Stimulated activated CD4-positive, alpha-beta T cell treated with anti-CD3 and anti-CD28 coated beads, Interleukin-2, amount 100 ng/mL, for 4 hours (primary cell): ENCODE measurements at regions not wholly inside any gene's neighbourhood (a gene's known extent, or its start where the extent isn't known, plus 50 kb on each side); places are given as distances from the start of the nearest gene placed in this dataset.

Experiments used
- DNase-seq: peaks from one replicate; pipeline ENCODE4 v3.0.0-alpha.2; 2020; ENCODE audit warnings: low read depth

GRCh38 chr10:111890046-111890445, 293.5 kb downstream of the GPAM start:
- no peak for DNase-seq

- no peak for DNase-seq
These were observed 267.6 kb downstream of the GPAM start for GRCh38 chr10:111916011-111916410.

- DNase-seq = no peak
These were observed 261.7 kb downstream of the GPAM start for GRCh38 chr10:111921821-111922220.

- DNase-seq = no peak
These were observed 260.5 kb downstream of the GPAM start for GRCh38 chr10:111923032-111923431.

GRCh38 chr10:111926286-111926685, 257.3 kb downstream of the GPAM start:
- DNase-seq = no peak

GRCh38 chr10:111933937-111934336, 249.6 kb downstream of the GPAM start:
- no peak for DNase-seq

GRCh38 chr10:111934931-111935330, 248.6 kb downstream of the GPAM start:
- no peak for DNase-seq

GRCh38 chr10:111936143-111936542, 247.4 kb downstream of the GPAM start:
- DNase-seq = no peak

- no peak for DNase-seq
These were observed 239.2 kb downstream of the GPAM start for GRCh38 chr10:111944331-111944730.

GRCh38 chr10:111953949-111954348, 229.6 kb downstream of the GPAM start:
- DNase-seq = no peak

- DNase-seq = no peak
These were observed 229.2 kb downstream of the GPAM start for GRCh38 chr10:111954386-111954785.

GRCh38 chr10:111956841-111957240, 226.7 kb downstream of the GPAM start:
- DNase-seq = no peak

GRCh38 chr10:111962951-111963350, 220.6 kb downstream of the GPAM start:
- DNase-seq = no peak

GRCh38 chr10:111967116-111967515, 216.4 kb downstream of the GPAM start:
- no peak for DNase-seq

GRCh38 chr10:111967547-111967946, 216.0 kb downstream of the GPAM start:
- no peak for DNase-seq

- no peak for DNase-seq
These were observed 214.9 kb downstream of the GPAM start for GRCh38 chr10:111968647-111969046.

GRCh38 chr10:111970111-111970510, 213.5 kb downstream of the GPAM start:
- no peak for DNase-seq

- DNase-seq = no peak
These were observed 211.5 kb downstream of the GPAM start for GRCh38 chr10:111972109-111972508.

- DNase-seq = no peak
These were observed 210.3 kb downstream of the GPAM start for GRCh38 chr10:111973306-111973705.

- no peak for DNase-seq
These were observed 209.7 kb downstream of the GPAM start for GRCh38 chr10:111973826-111974225.

GRCh38 chr10:111974325-111974724, 209.2 kb downstream of the GPAM start:
- no peak for DNase-seq

- DNase-seq = no peak
These were observed 207.0 kb downstream of the GPAM start for GRCh38 chr10:111976557-111976956.

- DNase-seq = no peak
These were observed 199.5 kb downstream of the GPAM start for GRCh38 chr10:111984057-111984456.

GRCh38 chr10:111986079-111986478, 197.5 kb downstream of the GPAM start:
- no peak for DNase-seq

GRCh38 chr10:111988646-111989045, 194.9 kb downstream of the GPAM start:
- DNase-seq = no peak
